ENCODE measurements at regions not wholly inside any gene's neighbourhood (a gene's known extent, or its start where the extent isn't known, plus 50 kb on each side); places are given as distances from the start of the nearest gene placed in this dataset.

GRCh38 chr2:236862961-236863728, 222.5 kb upstream of the COPS8 start:
- TF ChIP-seq GATA2 (IDR thresholded peaks at IDR 0.05; ENCODE audit: low read depth, low read length) (no peak), GATA3 (IDR thresholded peaks at IDR 0.05; ENCODE audit: low read depth, low read length) (no peak)

Data from SH-SY5Y (cell line).